ENCODE measurements at regions not wholly inside any gene's neighbourhood (a gene's known extent, or its start where the extent isn't known, plus 50 kb on each side); places are given as distances from the start of the nearest gene placed in this dataset.

DNA sequence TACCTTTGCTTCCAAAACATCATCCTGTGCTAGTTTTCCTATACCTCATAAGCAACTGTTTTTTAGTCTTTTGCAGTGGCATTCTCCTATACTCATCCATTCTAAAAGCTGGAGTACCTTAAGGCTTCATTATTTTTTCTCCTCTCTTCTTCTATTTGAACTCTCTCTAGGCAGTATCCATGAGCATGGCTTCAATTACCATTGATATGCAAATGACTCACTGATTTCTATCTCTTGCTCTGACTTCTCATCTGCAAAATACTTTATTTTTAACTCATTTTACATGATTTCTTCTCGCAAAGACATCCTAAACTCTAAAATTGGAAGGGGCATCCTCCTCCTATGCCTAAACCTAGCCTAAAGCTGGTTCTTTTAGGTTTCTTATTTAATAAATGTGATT, 365.1 kb upstream of the NUDT12 start:
- TF ChIP-seq, protein P1, sequence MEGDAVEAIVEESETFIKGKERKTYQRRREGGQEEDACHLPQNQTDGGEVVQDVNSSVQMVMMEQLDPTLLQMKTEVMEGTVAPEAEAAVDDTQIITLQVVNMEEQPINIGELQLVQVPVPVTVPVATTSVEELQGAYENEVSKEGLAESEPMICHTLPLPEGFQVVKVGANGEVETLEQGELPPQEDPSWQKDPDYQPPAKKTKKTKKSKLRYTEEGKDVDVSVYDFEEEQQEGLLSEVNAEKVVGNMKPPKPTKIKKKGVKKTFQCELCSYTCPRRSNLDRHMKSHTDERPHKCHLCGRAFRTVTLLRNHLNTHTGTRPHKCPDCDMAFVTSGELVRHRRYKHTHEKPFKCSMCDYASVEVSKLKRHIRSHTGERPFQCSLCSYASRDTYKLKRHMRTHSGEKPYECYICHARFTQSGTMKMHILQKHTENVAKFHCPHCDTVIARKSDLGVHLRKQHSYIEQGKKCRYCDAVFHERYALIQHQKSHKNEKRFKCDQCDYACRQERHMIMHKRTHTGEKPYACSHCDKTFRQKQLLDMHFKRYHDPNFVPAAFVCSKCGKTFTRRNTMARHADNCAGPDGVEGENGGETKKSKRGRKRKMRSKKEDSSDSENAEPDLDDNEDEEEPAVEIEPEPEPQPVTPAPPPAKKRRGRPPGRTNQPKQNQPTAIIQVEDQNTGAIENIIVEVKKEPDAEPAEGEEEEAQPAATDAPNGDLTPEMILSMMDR (IDR thresholded peaks at IDR 0.05), result no peak
- no peak for TF ChIP-seq EZH2 (IDR thresholded peaks at IDR 0.05; ENCODE audit: borderline replicate concordance, insufficient read depth, low read depth, low read length, poor library complexity, severe bottlenecking)
